ENCODE measurements at regions not wholly inside any gene's neighbourhood (a gene's known extent, or its start where the extent isn't known, plus 50 kb on each side); places are given as distances from the start of the nearest gene placed in this dataset.

DNA sequence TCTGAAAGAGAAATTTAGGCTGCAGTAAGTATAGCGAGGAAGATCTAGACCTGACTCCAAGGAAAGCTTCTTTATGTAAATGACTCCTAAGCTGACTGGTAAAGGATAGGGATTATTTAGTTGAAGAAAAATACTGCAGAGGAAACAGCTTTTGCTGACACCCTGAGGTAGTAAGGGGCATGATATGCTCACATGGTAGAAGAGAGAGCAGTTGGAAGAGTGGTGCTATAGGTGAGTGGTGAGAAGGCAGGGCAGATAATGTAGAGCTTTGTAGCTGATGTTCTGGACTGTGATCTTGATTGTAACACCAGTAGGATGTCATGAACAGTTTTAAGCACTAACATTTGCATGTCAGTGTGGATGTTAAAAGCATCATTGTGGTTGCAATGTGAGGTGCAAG is 639.1 kb upstream of the SLC39A10 start:
- TF ChIP-seq, protein P1, sequence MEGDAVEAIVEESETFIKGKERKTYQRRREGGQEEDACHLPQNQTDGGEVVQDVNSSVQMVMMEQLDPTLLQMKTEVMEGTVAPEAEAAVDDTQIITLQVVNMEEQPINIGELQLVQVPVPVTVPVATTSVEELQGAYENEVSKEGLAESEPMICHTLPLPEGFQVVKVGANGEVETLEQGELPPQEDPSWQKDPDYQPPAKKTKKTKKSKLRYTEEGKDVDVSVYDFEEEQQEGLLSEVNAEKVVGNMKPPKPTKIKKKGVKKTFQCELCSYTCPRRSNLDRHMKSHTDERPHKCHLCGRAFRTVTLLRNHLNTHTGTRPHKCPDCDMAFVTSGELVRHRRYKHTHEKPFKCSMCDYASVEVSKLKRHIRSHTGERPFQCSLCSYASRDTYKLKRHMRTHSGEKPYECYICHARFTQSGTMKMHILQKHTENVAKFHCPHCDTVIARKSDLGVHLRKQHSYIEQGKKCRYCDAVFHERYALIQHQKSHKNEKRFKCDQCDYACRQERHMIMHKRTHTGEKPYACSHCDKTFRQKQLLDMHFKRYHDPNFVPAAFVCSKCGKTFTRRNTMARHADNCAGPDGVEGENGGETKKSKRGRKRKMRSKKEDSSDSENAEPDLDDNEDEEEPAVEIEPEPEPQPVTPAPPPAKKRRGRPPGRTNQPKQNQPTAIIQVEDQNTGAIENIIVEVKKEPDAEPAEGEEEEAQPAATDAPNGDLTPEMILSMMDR (IDR thresholded peaks at IDR 0.05) = no peak
- Histone ChIP-seq H3K36me3 (no peaks in the 10 kb centered on the region), H3K4me3 (no peak overlapping the region), H3K9me3 (no peaks in the 10 kb centered on the region), H3K27me3 (replicated peaks; ENCODE audit: insufficient read depth) (no peaks in the 10 kb centered on the region), H3K27ac (no peak overlapping the region), H3K4me1 (ENCODE audit: control insufficient read depth in 1 of 2, low read depth in 2 of 2) (no peaks in the 10 kb centered on the region)
- no peak for ATAC-seq (ENCODE audit: insufficient number of reproducible peaks, low FRiP score, low read depth)
- no peak for DNase-seq (ENCODE audit: low spot score)

DNA sequence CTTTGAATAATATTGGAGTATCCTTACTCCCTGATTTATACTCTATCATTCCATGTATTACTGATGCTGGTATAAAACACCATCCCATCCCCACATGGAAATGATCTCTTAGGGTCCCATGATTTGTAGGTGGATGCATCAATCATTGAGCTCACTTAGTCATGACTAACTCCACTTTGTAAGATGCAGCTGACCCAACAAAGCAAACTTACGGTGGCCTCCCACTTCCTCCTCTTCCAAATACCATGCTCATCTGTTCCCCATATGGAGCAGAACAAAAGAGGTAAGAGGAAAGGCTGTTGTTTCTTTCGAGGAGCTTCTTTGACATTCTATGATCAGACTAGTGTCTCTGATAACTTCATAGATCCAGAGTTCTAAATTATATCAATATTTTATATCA is 640.2 kb upstream of the SLC39A10 start:
- Histone ChIP-seq H3K27ac (no peak overlapping the region), H3K4me1 (ENCODE audit: control insufficient read depth in 1 of 2, low read depth in 2 of 2) (no peaks in the 10 kb centered on the region), H3K36me3 (no peaks in the 10 kb centered on the region), H3K9me3 (no peaks in the 10 kb centered on the region), H3K4me3 (no peak overlapping the region), H3K27me3 (replicated peaks; ENCODE audit: insufficient read depth) (no peaks in the 10 kb centered on the region)
- no peak for ATAC-seq (ENCODE audit: insufficient number of reproducible peaks, low FRiP score, low read depth)
- DNase-seq (ENCODE audit: low spot score) = no peak
- TF ChIP-seq, protein P1 (IDR thresholded peaks at IDR 0.05) = no peak

DNA sequence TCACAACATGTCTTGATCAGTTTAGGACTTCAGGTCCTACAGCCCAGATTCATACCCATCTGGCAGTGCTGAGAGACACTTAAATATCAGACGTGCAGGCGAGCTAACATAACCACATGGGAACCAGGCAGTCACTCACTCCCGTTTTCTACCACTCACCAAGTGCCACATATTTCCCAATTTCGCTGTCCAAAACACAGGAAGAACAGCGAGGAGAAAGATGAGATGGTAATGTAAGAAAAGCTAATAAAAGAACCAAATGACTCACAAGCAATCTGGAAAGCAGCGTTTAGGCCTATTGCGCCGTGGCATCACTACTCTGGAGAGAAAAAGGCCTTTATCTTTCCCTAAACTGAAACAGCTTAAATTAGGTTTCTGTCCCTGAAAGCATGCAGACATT is 647.8 kb upstream of the SLC39A10 start:
- Histone ChIP-seq H3K4me3 (no peak overlapping the region), H3K27me3 (replicated peaks; ENCODE audit: insufficient read depth) (no peaks in the 10 kb centered on the region), H3K36me3 (no peaks in the 10 kb centered on the region), H3K4me1 (ENCODE audit: control insufficient read depth in 1 of 2, low read depth in 2 of 2) (no peaks in the 10 kb centered on the region), H3K9me3 (no peaks in the 10 kb centered on the region), H3K27ac (no peak overlapping the region)
- DNase-seq (ENCODE audit: low spot score) = no peak
- ATAC-seq (ENCODE audit: insufficient number of reproducible peaks, low FRiP score, low read depth) = no peak
- TF ChIP-seq, protein P1 (IDR thresholded peaks at IDR 0.05) = no peak

DNA sequence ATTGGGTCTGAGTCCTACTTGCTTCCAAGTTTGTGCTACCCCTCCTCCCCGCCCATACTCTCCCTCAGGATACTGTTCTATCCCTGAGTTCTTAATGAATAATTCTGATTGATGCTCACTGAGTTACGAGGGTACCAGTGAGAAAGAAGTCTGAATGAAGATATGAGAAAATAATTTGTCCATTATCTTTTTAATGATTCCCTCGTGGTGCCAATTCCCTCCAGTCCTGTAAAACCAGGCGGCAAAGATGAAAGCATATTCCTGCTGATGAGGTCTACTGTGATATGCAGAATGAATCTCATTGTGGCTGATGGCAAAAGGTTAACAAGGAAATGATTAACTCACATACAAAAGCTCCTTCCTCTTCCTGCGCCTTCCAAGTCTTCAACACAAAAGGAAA is 650.2 kb upstream of the SLC39A10 start:
- H3K27ac ChIP-seq = no peak overlapping the region
- TF ChIP-seq, protein P1 (IDR thresholded peaks at IDR 0.05) = no peak
- no peak for DNase-seq (ENCODE audit: low spot score)
- no peaks in the 10 kb centered on the region for H3K27me3 ChIP-seq (replicated peaks; ENCODE audit: insufficient read depth)
- H3K36me3 ChIP-seq = no peaks in the 10 kb centered on the region
- H3K9me3 ChIP-seq = no peaks in the 10 kb centered on the region
- H3K4me1 ChIP-seq (ENCODE audit: control insufficient read depth in 1 of 2, low read depth in 2 of 2) = no peaks in the 10 kb centered on the region
- no peak overlapping the region for H3K4me3 ChIP-seq
- ATAC-seq (ENCODE audit: insufficient number of reproducible peaks, low FRiP score, low read depth) = no peak

DNA sequence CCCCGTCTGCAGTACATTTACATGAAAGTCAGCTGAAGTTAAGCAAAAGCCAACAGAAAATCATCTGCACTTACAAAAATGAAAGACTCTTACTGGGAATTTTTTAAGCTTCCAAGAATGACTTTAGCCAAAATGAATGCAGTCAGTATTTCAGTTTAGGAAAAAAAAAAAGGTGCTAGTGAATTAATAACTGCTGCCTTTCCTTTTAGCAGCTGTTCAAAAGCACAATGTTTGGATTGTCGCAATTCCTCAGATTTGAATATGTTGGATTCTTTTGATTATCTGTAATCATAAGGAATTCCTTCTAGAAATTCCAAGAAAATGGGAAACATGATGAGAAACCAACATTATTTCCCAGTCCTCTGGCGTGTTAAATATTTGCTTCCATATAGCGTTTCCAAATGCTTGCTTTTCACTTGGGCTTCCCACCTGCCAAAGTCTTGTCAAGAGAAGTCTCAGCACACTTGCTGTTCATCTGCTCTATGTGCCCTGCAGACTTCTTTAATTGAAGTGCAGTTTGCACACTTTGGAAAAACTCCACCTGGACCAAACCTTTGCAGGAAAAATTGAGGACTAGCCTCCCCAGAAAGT is 653.0 kb upstream of the SLC39A10 start:
- no peaks in the 10 kb centered on the region for H3K27me3 ChIP-seq (replicated peaks; ENCODE audit: insufficient read depth)
- no peaks in the 10 kb centered on the region for H3K36me3 ChIP-seq
- TF ChIP-seq, protein P1 (IDR thresholded peaks at IDR 0.05) = no peak
- H3K27ac ChIP-seq = no peak overlapping the region
- ATAC-seq (ENCODE audit: insufficient number of reproducible peaks, low FRiP score, low read depth) (no peak), DNase-seq (ENCODE audit: low spot score) (no peak)
- no peaks in the 10 kb centered on the region for H3K4me1 ChIP-seq (ENCODE audit: control insufficient read depth in 1 of 2, low read depth in 2 of 2)
- H3K9me3 ChIP-seq = no peaks in the 10 kb centered on the region
- no peak overlapping the region for H3K4me3 ChIP-seq

Data from thoracic aorta (tissue), 2 donors.